ENCODE measurements at regions not wholly inside any gene's neighbourhood (a gene's known extent, or its start where the extent isn't known, plus 50 kb on each side); places are given as distances from the start of the nearest gene placed in this dataset.

DNA sequence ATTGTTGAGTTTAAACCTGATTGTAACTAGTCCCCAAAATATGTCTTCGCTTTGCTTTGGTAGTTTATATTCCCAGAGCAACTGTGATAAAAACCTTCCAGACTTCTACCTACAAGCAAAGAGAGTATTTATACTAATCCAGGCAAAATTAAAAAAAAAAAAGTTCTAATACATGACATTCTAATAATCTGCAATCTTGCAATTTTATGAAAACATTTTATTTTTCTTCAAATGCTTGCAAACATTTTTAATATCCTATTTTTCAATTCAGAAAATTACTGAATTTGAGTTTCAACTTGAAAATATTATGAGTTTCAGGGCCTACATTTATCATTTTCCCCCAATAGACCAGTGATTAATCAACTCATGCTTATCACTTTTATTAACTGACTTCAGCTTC, 830.2 kb upstream of the KLHL1 start:
- no peaks in the 10 kb centered on the region for H3K9me2 ChIP-seq (replicated peaks; ENCODE audit: low read depth, low read length)
- no peak overlapping the region for H3K4me3 ChIP-seq (ENCODE audit: low read length, poor library complexity, severe bottlenecking)
- H3K9ac ChIP-seq (ENCODE audit: low read depth, low read length, poor library complexity, severe bottlenecking) = no peak overlapping the region
- no peaks in the 10 kb centered on the region for H3K36me3 ChIP-seq (ENCODE audit: insufficient read depth, low read length)
- no peak overlapping the region for H2AFZ ChIP-seq (ENCODE audit: low read length)
- TF ChIP-seq, protein P1, sequence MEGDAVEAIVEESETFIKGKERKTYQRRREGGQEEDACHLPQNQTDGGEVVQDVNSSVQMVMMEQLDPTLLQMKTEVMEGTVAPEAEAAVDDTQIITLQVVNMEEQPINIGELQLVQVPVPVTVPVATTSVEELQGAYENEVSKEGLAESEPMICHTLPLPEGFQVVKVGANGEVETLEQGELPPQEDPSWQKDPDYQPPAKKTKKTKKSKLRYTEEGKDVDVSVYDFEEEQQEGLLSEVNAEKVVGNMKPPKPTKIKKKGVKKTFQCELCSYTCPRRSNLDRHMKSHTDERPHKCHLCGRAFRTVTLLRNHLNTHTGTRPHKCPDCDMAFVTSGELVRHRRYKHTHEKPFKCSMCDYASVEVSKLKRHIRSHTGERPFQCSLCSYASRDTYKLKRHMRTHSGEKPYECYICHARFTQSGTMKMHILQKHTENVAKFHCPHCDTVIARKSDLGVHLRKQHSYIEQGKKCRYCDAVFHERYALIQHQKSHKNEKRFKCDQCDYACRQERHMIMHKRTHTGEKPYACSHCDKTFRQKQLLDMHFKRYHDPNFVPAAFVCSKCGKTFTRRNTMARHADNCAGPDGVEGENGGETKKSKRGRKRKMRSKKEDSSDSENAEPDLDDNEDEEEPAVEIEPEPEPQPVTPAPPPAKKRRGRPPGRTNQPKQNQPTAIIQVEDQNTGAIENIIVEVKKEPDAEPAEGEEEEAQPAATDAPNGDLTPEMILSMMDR (conservative IDR thresholded peaks at IDR 0.05; ENCODE audit: low read length) = no peak
- TF ChIP-seq EZH2phosphoT487 (IDR thresholded peaks at IDR 0.05; ENCODE audit: borderline replicate concordance) = no peak
- no peaks in the 10 kb centered on the region for H3K79me2 ChIP-seq (ENCODE audit: insufficient read depth, low read length)
- H3K9me3 ChIP-seq (ENCODE audit: insufficient read depth, low read depth, low read length) = no peaks in the 10 kb centered on the region
- H3K4me1 ChIP-seq (ENCODE audit: insufficient read depth, low read length, poor library complexity, severe bottlenecking) = no peaks in the 10 kb centered on the region
- H3K4me2 ChIP-seq (ENCODE audit: low read depth, low read length, poor library complexity, severe bottlenecking) = no peak overlapping the region
- H3K27me3 ChIP-seq (ENCODE audit: insufficient read depth, low read length, poor library complexity, severe bottlenecking) = no peaks in the 10 kb centered on the region
- no peaks in the 10 kb centered on the region for H3F3A ChIP-seq (ENCODE audit: low read depth)
- H4K20me1 ChIP-seq (ENCODE audit: insufficient read depth, low read length, poor library complexity, severe bottlenecking) = no peaks in the 10 kb centered on the region

DNA sequence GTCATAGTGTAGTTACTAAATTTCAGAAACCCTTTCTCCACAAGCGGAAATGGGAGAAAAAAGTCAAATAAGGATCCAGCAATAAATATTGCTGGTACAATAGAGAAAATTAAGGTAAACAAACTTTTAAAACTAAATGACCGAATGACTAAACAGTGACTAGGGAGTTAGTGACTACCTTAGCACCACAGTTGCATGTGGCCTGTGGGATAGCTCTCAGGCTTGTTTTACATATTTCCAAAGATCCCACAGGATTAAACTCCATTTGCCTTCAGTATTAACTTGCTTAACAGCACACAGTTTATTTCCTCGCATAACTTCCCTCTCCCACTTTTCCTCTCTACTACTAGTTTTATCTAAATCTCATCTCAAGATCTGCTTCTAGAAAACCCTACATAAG, 824.3 kb upstream of the KLHL1 start:
- H3K27me3 ChIP-seq (ENCODE audit: insufficient read depth, low read length, poor library complexity, severe bottlenecking) = no peaks in the 10 kb centered on the region
- no peak overlapping the region for H3K4me3 ChIP-seq (ENCODE audit: low read length, poor library complexity, severe bottlenecking)
- no peaks in the 10 kb centered on the region for H3K9me2 ChIP-seq (replicated peaks; ENCODE audit: low read depth, low read length)
- H4K20me1 ChIP-seq (ENCODE audit: insufficient read depth, low read length, poor library complexity, severe bottlenecking) = no peaks in the 10 kb centered on the region
- no peaks in the 10 kb centered on the region for H3K4me1 ChIP-seq (ENCODE audit: insufficient read depth, low read length, poor library complexity, severe bottlenecking)
- H3K9ac ChIP-seq (ENCODE audit: low read depth, low read length, poor library complexity, severe bottlenecking) = no peak overlapping the region
- no peaks in the 10 kb centered on the region for H3K79me2 ChIP-seq (ENCODE audit: insufficient read depth, low read length)
- no peak overlapping the region for H3K4me2 ChIP-seq (ENCODE audit: low read depth, low read length, poor library complexity, severe bottlenecking)
- no peak overlapping the region for H2AFZ ChIP-seq (ENCODE audit: low read length)
- H3K9me3 ChIP-seq (ENCODE audit: insufficient read depth, low read depth, low read length) = no peaks in the 10 kb centered on the region
- no peaks in the 10 kb centered on the region for H3F3A ChIP-seq (ENCODE audit: low read depth)
- TF ChIP-seq, protein P1 (conservative IDR thresholded peaks at IDR 0.05; ENCODE audit: low read length) = no peak
- no peak for TF ChIP-seq EZH2phosphoT487 (IDR thresholded peaks at IDR 0.05; ENCODE audit: borderline replicate concordance)
- H3K36me3 ChIP-seq (ENCODE audit: insufficient read depth, low read length) = no peaks in the 10 kb centered on the region

DNA sequence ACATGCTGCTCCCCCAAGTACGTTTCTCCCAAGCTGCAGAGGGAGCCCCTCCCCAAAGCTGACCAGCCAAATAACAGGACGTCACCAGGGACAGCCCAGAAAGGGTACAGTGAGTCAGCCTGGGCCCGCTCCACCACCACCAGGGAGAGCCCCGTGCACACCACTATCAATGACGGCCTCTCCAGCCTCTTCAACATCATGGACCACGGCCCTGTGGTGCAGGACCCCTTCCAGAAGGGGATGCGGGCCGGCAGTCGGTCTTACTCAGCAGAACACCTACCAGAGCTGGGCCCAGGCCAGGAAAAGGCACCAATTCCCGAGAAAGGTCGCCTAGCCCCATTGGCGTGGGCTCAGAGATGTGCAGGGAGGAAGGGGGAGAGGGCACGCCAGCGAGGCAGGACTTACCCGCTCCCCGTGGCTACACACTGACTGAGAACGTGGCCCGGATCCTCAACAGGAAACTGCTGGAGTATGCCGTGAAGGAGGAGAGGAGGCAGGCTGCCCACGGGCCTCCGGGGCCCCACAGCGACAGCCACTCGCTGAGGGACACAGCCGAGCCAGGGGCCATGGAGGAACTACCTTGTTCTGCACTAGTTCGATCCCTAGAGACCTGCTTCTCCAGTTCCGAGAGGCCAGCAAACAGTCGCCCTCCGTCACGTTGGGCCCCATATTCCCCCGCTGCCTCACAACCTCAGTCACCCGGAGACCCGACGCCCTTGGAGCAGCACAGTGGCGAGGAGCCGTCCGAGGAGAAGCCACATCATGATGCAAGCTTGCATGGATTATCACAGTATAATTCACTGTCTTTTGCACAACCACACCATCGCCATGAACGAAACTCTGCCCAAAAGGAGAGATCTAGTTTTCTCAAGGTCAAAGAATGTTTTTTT, 815.9 kb upstream of the KLHL1 start:
- Histone ChIP-seq H3K9ac (ENCODE audit: low read depth, low read length, poor library complexity, severe bottlenecking) (no peak overlapping the region), H3K36me3 (ENCODE audit: insufficient read depth, low read length) (no peaks in the 10 kb centered on the region), H3K27me3 (ENCODE audit: insufficient read depth, low read length, poor library complexity, severe bottlenecking) (no peaks in the 10 kb centered on the region), H2AFZ (ENCODE audit: low read length) (no peak overlapping the region), H3K79me2 (ENCODE audit: insufficient read depth, low read length) (no peaks in the 10 kb centered on the region), H3K9me2 (replicated peaks; ENCODE audit: low read depth, low read length) (no peaks in the 10 kb centered on the region), H4K20me1 (ENCODE audit: insufficient read depth, low read length, poor library complexity, severe bottlenecking) (no peaks in the 10 kb centered on the region), H3K9me3 (ENCODE audit: insufficient read depth, low read depth, low read length) (no peaks in the 10 kb centered on the region), H3K4me1 (ENCODE audit: insufficient read depth, low read length, poor library complexity, severe bottlenecking) (no peaks in the 10 kb centered on the region), H3F3A (ENCODE audit: low read depth) (no peaks in the 10 kb centered on the region), H3K4me3 (ENCODE audit: low read length, poor library complexity, severe bottlenecking) (no peak overlapping the region), H3K4me2 (ENCODE audit: low read depth, low read length, poor library complexity, severe bottlenecking) (no peak overlapping the region)
- TF ChIP-seq, protein P1 (conservative IDR thresholded peaks at IDR 0.05; ENCODE audit: low read length) = no peak
- no peak for TF ChIP-seq EZH2phosphoT487 (IDR thresholded peaks at IDR 0.05; ENCODE audit: borderline replicate concordance)

All from Loucy (cell line).